NB4 (cell line): ENCODE measurements at regions not wholly inside any gene's neighbourhood (a gene's known extent, or its start where the extent isn't known, plus 50 kb on each side); places are given as distances from the start of the nearest gene placed in this dataset.

Source experiments
- CTCF ChIP-seq: IDR thresholded peaks from one replicate; pipeline ENCODE4 v1.5.1; 2012; ENCODE audit warnings: low read depth, low read length
- MAX ChIP-seq: IDR thresholded peaks from 2 replicates; pipeline ENCODE4 v1.6.1; 2011; ENCODE audit warnings: low read depth, low read length
- POLR2A ChIP-seq: IDR thresholded peaks from 2 replicates; pipeline ENCODE4 v1.6.1; 2011; ENCODE audit warnings: mild to moderate bottlenecking; ENCODE audit not compliant: insufficient read length; ENCODE audit errors: extremely low read depth

GRCh38 chr15:62413153-62413552 is 248.1 kb upstream of the C2CD4B start:
- TF ChIP-seq CTCF (no peak), POLR2A (no peak), MAX (no peak)
